MCF 10A (cell line): ENCODE measurements at regions not wholly inside any gene's neighbourhood (a gene's known extent, or its start where the extent isn't known, plus 50 kb on each side); places are given as distances from the start of the nearest gene placed in this dataset.

ENCODE experiments used
- BruUV-seq: library from RNA; stranded (reverse); fragments of 400-500 nt; replicated peaks from 2 replicates; lab custom pipeline; 2021; lab: Mats Ljungman, UMichigan
- CTCF ChIA-PET: fragments of 300-600 bp; sonication (Branson Sonifier 250); formaldehyde crosslinking; extraction: SDS; loops from one replicate; lab custom pipeline; 2021; ENCODE audit warnings: antibody characterized with exemption, inconsistent platforms; lab: Yijun Ruan, JAX
- POLR2A ChIA-PET: fragments of 300-600, 350-650 bp; sonication (Branson Sonifier 250); formaldehyde crosslinking; extraction: SDS; loops from one replicate; lab custom pipeline; 2020; ENCODE audit warnings: antibody characterized with exemption, inconsistent platforms; lab: Yijun Ruan, JAX
- DNase-seq: peaks from one replicate; pipeline ENCODE4 v3.0.0-alpha.2; 2018; ENCODE audit not compliant: unreplicated experiment
- H3K27ac Mint-ChIP-seq: one replicate; pipeline ENCODE4 v1.8.0; 2022; ENCODE audit warnings: mild to moderate bottlenecking, low read depth, mixed read lengths; ENCODE audit not compliant: unreplicated experiment
- H3K27me3 Mint-ChIP-seq: one replicate; pipeline ENCODE4 v1.8.0; 2022; ENCODE audit warnings: mixed read lengths; ENCODE audit not compliant: insufficient read depth, unreplicated experiment
- H3K36me3 Mint-ChIP-seq: one replicate; pipeline ENCODE4 v1.8.0; 2022; ENCODE audit warnings: mild to moderate bottlenecking, moderate library complexity, mixed read lengths; ENCODE audit not compliant: insufficient read depth, unreplicated experiment
- H3K4me1 Mint-ChIP-seq: one replicate; pipeline ENCODE4 v1.8.0; 2022; ENCODE audit warnings: mixed read lengths; ENCODE audit not compliant: insufficient read depth, unreplicated experiment
- H3K4me3 Mint-ChIP-seq: one replicate; pipeline ENCODE4 v1.8.0; 2022; ENCODE audit warnings: mild to moderate bottlenecking, moderate library complexity, mixed read lengths; ENCODE audit not compliant: unreplicated experiment
- H3K9me3 Mint-ChIP-seq: one replicate; pipeline ENCODE4 v1.8.0; 2022; ENCODE audit warnings: mixed read lengths; ENCODE audit not compliant: unreplicated experiment
- CTCF ChIP-seq: fragments of 200-600 bp; IDR thresholded peaks from one replicate; pipeline ENCODE4 v1.8.0; 2022; ENCODE audit warnings: antibody characterized with exemption, mild to moderate bottlenecking; ENCODE audit not compliant: unreplicated experiment
- intact Hi-C: fragments of 100-400 bp; cut with micrococcal nuclease; formaldehyde crosslinking; loops from 2 replicates; pipeline ENCODE4 v1.14.1; 2022

- CTCF ChIA-PET: interaction anchor here (1.0 kb wide), 1 partner anchor 486 kb away, joined by 3 read pairs; no protein-coding TSS in a partner anchor
- TF ChIP-seq CTCF: no peak
- intact Hi-C loops: no loop called here
- Mint-ChIP-seq H3K36me3 (no peaks in the 10 kb centered on the region), H3K27ac (no peak overlapping the region), H3K27me3 (no peaks in the 10 kb centered on the region), H3K4me3 (no peak overlapping the region), H3K9me3 (no peaks in the 10 kb centered on the region), H3K4me1 (peaks cover 10% of the 10 kb centered on the region)
- POLR2A ChIA-PET: no interaction called here
- BruUV-seq: no TSS peak
- no peak for DNase-seq
Measured at GRCh38 chr3:110389005-110389404, 682.6 kb upstream of the NECTIN3 start.

GRCh38 chr3:110390372-110390771, 681.2 kb upstream of the NECTIN3 start:
- DNase-seq: no peak
- H3K4me3 Mint-ChIP-seq: no peak overlapping the region
- TF ChIP-seq CTCF: no peak
- ChIA-PET POLR2A (no interaction called here), CTCF (interaction anchor here (1.1 kb wide), 1 partner anchor 15 kb away, joined by 3 read pairs; no protein-coding TSS in a partner anchor)
- H3K4me1 Mint-ChIP-seq: no peaks in the 10 kb centered on the region
- H3K27ac Mint-ChIP-seq: no peak overlapping the region
- no TSS peak for BruUV-seq
- H3K36me3 Mint-ChIP-seq: no peaks in the 10 kb centered on the region
- intact Hi-C loops: no loop called here
- H3K27me3 Mint-ChIP-seq: no peaks in the 10 kb centered on the region
- H3K9me3 Mint-ChIP-seq: no peaks in the 10 kb centered on the region

GRCh38 chr3:110391042-110391441, 680.6 kb upstream of the NECTIN3 start:
- TF ChIP-seq CTCF: no peak
- no peak for DNase-seq
- ChIA-PET POLR2A (no interaction called here), CTCF (interaction anchor here (0.6 kb wide), 2 partner anchors 528 to 1089 kb away, joined by 3 to 4 read pairs; no protein-coding TSS in a partner anchor)
- BruUV-seq: no TSS peak
- H3K27ac Mint-ChIP-seq: no peak overlapping the region
- H3K27me3 Mint-ChIP-seq: no peaks in the 10 kb centered on the region
- H3K9me3 Mint-ChIP-seq: no peaks in the 10 kb centered on the region
- intact Hi-C loops: no loop called here
- H3K4me1 Mint-ChIP-seq: no peaks in the 10 kb centered on the region
- no peaks in the 10 kb centered on the region for H3K36me3 Mint-ChIP-seq
- H3K4me3 Mint-ChIP-seq: no peak overlapping the region

GRCh38 chr3:110391640-110392395, 679.8 kb upstream of the NECTIN3 start:
- no peak overlapping the region for H3K4me3 Mint-ChIP-seq
- no peaks in the 10 kb centered on the region for H3K36me3 Mint-ChIP-seq
- peak overlapping the region; percentile 9 for H3K27ac Mint-ChIP-seq
- H3K27me3 Mint-ChIP-seq: no peaks in the 10 kb centered on the region
- no peaks in the 10 kb centered on the region for H3K9me3 Mint-ChIP-seq
- POLR2A ChIA-PET: no interaction called here
- no peak for DNase-seq
- CTCF ChIA-PET: interaction anchor here (0.6 kb wide), 2 partner anchors 1055 to 1090 kb away, joined by 3 to 4 read pairs; no protein-coding TSS in a partner anchor
- no peak for TF ChIP-seq CTCF
- intact Hi-C loops: no loop called here
- no TSS peak for BruUV-seq
- no peaks in the 10 kb centered on the region for H3K4me1 Mint-ChIP-seq
